ENCODE measurements at regions not wholly inside any gene's neighbourhood (a gene's known extent, or its start where the extent isn't known, plus 50 kb on each side); places are given as distances from the start of the nearest gene placed in this dataset.

DNA sequence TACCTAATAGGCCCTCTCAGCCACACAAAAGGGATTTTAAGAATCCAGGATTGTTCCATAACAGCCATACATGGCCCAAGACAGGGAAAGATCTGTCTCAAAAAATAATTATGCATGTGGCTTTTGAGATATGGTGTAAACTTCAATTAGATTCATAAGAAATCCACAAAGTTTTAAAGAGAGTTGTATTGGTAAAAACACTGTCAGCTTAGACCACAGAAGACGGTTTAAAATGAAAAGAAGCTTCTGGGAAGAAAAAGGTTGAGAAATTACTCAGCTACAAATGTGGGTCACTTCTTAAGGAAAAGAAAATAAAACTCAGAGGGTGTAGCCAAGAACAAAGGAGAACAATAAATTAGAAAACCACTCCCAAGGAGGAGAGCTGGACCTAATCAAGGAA lies 191.4 kb downstream of the KIF26A start:
- no peak for TF ChIP-seq POLR2A (IDR thresholded peaks at IDR 0.05)
- TF ChIP-seq, protein P1, sequence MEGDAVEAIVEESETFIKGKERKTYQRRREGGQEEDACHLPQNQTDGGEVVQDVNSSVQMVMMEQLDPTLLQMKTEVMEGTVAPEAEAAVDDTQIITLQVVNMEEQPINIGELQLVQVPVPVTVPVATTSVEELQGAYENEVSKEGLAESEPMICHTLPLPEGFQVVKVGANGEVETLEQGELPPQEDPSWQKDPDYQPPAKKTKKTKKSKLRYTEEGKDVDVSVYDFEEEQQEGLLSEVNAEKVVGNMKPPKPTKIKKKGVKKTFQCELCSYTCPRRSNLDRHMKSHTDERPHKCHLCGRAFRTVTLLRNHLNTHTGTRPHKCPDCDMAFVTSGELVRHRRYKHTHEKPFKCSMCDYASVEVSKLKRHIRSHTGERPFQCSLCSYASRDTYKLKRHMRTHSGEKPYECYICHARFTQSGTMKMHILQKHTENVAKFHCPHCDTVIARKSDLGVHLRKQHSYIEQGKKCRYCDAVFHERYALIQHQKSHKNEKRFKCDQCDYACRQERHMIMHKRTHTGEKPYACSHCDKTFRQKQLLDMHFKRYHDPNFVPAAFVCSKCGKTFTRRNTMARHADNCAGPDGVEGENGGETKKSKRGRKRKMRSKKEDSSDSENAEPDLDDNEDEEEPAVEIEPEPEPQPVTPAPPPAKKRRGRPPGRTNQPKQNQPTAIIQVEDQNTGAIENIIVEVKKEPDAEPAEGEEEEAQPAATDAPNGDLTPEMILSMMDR (IDR thresholded peaks at IDR 0.05): no peak
- TF ChIP-seq EP300 (IDR thresholded peaks at IDR 0.05): no peak
- TF ChIP-seq POLR2AphosphoS5 (IDR thresholded peaks at IDR 0.05): no peak
